ENCODE measurements at regions not wholly inside any gene's neighbourhood (a gene's known extent, or its start where the extent isn't known, plus 50 kb on each side); places are given as distances from the start of the nearest gene placed in this dataset.
"Not testable (repeated sequence)": the region's sequence is repeated elsewhere in the genome, so short reads cannot be mapped to it uniquely, and the experiment has no call there.

DNA sequence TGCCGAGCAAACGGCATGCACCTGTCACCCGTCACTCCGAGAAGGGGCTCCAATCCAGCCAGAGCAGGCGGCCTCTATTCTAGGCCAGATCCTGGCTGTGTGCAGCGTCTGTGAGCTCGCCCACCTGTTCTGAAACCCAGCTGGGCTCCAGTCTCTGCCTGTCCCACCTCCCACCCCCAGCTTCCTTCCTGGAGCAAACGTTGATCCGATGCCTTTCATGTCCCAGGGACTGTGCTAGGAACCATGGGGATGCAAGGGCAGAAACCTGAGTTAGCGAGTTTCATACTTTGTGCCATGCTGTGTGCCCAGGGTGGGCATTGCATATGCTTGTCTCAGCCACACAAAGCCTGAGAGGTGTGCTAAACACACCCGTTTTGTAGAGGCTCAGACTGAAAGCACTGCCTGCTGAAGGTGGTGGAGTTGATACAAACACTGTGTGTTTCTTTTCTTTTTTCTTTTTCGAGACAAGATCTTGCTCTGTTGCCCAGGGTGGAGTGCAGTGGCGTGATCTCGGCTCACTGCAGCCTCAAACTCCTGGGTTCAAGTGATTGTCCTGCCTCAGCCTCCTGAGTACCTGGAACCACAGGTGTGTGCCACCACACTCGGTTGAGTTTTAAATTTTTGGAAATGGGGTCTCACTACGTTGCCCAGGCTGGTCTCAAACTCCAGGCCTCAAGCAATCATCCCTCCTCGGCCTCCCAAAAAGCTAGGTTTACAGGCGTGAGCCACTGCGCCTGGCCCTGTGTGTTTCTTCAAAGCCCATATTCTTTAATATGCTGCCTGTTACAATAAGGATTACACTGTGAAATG, 84.1 kb upstream of the MED13L start:
- DNase-seq, result no peak

- no peak for DNase-seq
Observed at GRCh38 chr12:116365114-116365513, 87.6 kb upstream of the MED13L start.

DNA sequence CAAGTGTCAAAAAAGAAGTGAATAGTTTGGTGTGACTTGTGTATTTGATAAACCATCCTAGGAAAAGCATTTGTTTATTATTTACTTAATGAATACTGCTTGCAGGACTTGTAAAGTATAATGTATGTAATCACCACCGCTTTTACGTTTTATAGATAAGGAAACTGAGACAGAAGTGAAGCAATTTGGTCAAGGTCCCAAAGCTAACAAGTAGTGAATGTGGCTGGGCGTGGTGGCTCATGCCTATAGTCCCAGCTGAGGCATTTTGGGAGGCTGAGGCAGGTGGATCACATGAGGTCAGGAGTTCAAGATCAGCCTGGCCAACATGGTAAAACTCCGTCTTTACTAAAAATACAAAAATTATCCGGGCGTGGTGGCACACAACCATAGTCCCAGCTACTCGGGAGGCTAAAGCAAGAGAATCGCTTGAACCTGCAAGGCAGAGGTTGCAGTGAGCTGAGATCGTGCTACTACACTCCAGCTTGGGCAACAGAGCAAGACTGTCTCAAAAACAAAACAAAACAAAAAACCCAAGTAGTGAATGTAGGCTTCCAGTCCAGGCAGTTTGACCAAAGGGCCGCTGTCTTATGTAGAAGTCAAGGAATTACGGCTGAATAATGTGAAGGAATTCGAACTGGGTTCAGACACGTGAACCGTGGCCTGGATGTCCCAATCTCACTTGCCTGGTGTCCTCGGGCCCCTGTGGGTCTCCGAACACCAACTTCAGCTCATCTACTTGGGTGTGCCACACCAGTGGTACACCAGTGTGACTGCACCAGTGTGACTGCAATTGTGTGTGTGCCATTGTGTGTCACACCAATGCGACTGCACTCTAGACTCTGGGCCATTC, 88.3 kb upstream of the MED13L start:
- DNase-seq, result no peak

GRCh38 chr12:116366456-116366776, 88.9 kb upstream of the MED13L start:
- DNase-seq, result no peak

- no peak for DNase-seq
Observed at GRCh38 chr12:116366824-116367223, 89.3 kb upstream of the MED13L start.

DNA sequence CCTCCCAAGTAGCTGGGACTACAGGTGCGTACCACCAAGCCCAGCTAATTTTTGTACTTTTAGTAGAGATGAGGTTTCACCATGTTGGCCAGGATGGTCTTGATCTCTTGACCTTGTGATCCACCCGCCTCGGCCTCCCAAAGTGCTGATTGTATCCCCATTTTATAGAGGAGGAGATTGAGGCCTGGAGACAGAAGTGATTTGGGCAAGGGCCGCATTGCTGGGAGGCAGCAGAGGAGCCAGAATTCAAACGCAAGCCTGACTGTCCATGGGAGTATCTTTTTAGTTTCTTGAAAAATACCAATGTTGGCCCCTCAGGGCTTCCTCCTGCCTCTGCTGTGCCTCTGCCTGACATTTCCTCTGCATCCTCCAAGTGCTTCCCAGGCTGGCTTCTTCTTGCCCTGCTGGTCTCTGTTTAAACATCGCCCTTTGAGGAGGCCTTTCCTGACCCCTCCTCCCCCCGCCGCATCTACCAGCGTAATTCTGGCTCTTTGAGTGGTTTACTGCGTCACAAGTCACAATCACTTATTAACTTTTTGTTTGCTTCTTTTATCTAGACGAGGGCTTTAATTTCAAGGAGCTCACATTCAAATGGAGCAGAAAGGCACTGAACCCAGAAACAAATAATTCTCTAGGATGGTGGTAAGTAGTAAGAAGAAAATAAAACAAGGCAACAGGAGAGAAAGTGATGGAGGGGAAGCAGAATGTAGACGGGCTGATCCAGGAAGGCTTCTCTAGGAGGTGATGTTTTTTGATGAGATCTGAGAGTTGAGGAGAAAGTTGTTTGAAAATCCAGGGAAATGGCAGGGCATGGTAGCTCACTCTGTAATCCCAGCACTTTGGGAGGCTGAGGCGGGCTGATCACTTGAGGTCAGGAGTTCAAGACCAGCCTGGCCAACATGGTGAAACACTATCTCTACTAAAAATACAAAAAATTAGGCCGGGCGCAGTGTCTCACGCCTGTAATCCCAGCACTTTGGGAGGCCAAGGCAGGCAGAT, 91.0 kb upstream of the MED13L start:
- DNase-seq, result no peak

DNA sequence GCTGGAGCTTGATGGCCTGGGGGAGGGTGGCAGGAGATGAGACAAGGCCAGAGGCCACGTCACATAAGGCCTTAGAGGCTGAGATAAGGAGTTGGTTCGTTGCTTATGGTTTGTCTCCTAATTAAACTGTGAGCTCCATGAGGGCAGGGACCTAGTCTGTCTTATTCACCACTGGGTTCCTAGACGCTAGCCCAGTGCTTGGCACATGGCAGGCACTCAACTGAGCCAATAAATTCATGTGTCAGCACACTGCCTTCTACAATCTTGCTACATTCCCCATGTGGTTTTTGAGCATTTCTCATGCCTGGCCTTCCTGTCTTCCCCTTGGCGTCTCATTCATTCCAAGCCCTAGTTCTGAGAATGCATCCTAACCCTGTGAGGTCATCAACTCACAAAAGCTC, 92.5 kb upstream of the MED13L start:
- DNase-seq, result no peak

GRCh38 chr12:116370886-116371580, 93.5 kb upstream of the MED13L start:
- DNase-seq, result no peak

- no peak for DNase-seq
Observed at GRCh38 chr12:116372815-116373214, 95.3 kb upstream of the MED13L start.

GRCh38 chr12:116373572-116374206, 96.2 kb upstream of the MED13L start:
- DNase-seq, result no peak

DNA sequence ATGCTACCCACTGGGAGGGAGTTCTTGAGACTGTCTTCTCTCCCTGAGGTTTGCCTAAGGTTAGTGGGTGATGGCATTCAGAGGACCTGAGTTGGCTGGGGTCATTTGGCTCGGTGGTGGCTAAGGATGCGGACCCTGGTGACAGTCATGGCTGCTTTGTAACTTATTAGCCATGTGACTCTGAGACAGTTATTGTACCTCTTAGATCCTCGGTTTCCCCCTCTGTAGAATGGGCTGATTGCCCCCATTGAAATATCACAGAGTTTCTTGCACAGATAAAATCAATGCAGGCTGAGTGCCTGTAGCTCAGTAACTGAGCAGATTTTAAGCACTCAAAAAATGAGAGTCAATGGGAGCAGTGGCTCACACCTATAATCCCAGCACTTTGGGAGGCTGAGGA, 96.7 kb upstream of the MED13L start:
- DNase-seq, result no peak

DNA sequence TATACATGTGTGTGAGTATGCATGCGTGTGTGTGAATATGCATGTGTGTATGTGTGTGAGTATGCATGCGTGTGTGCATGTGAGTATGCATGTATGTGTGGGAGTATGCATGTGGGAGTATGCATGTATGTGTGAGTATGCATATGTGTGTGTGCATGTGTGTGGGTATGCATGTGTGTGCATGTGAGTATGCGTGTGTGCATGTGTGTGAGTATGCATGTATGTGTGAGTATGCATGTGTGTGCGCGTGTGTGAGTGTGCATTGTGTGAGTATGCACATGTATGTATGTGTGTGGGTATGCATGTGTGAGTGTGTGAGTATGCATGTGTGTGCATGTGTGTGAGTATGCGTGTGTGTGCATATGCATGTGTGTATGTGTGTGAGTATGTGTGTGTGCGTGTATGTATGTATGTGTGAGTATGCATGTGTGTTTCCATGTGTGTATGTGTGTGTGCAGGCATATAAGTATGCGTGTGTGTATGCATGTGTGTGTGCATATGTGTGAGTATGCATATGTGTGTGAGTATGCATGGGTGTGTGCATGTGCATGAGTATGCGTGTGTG, 97.9 kb upstream of the MED13L start:
- DNase-seq, result no peak

DNA sequence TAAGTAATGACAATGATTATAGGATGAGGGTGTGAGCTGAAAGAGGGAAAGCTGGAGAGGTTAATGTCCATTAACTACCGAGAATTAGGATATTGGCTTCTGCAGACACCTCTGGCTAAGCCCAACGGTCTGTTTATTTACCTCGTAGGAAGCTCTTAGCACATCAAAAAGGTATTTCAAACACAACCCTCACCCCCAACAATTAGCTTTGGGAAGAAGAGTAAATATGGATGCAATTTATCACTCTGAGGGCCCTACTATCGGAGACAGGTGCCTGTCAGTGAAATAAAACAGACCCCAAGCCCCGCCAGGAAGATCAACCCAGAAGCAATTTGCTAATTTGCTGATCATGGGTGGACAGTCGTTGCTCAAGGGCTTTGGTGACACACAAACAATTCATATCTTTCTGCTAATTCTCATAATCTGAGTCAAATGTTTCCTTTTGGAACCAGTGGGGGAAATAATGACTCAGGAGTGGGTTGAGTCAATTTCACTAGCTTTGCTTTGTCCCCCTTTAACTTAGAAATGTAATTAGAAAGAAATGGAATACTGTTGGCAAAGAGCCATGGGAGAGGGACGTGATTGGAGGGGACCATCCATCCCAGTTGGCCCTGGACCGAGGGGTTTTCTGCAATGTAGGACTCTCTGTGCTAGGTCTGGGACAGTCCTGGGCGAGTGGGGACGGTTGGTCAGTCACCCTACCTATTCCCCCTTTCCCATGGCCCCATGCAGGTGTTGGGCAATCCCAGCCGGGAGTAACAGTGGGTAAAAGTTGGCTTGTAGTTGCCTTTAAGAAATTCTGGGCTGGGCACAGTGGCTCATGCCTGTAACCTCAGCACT, 99.1 kb upstream of the MED13L start:
- no peak for DNase-seq

- not testable (repeated sequence) for DNase-seq
Observed at GRCh38 chr12:116377194-116377571, 99.7 kb upstream of the MED13L start.

GRCh38 chr12:116378002-116378401, 100.5 kb upstream of the MED13L start:
- DNase-seq, result no peak

- DNase-seq, result no peak
Observed at GRCh38 chr12:116380108-116380507, 102.6 kb upstream of the MED13L start.

GRCh38 chr12:116380740-116381139, 103.2 kb upstream of the MED13L start:
- not testable (repeated sequence) for DNase-seq

GRCh38 chr12:116381240-116381743, 103.8 kb upstream of the MED13L start:
- DNase-seq, result no peak

- DNase-seq, result no peak
Observed at GRCh38 chr12:116381744-116382685, 104.5 kb upstream of the MED13L start.

Measured in stimulated activated CD4-positive, alpha-beta T cell treated with anti-CD3 and anti-CD28 coated beads, Interleukin-2, amount 100 ng/mL, for 24 hours (primary cell).